ENCODE measurements at regions not wholly inside any gene's neighbourhood (a gene's known extent, or its start where the extent isn't known, plus 50 kb on each side); places are given as distances from the start of the nearest gene placed in this dataset.
"Not testable (repeated sequence)": the region's sequence is repeated elsewhere in the genome, so short reads cannot be mapped to it uniquely, and the experiment has no call there.

DNA sequence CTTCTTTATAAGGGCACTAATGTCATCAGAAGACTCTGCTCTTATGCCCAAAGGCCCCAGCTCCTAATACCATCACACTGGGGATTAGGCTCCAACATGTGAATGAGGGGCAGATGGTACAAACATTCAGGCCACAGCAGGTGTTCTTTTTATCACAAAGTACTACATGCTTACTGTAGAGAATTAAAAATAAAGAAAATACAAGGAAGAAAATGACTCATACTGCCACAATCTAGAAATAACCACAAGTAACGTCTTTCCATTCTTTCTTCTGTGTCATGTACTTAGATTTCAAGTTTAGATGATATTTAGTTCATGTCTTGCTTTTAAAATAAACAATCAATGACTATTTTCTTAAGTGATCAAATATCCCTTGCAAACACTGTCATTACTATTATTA is 100.3 kb upstream of the NEDD4L start:
- TF ChIP-seq, protein P1, sequence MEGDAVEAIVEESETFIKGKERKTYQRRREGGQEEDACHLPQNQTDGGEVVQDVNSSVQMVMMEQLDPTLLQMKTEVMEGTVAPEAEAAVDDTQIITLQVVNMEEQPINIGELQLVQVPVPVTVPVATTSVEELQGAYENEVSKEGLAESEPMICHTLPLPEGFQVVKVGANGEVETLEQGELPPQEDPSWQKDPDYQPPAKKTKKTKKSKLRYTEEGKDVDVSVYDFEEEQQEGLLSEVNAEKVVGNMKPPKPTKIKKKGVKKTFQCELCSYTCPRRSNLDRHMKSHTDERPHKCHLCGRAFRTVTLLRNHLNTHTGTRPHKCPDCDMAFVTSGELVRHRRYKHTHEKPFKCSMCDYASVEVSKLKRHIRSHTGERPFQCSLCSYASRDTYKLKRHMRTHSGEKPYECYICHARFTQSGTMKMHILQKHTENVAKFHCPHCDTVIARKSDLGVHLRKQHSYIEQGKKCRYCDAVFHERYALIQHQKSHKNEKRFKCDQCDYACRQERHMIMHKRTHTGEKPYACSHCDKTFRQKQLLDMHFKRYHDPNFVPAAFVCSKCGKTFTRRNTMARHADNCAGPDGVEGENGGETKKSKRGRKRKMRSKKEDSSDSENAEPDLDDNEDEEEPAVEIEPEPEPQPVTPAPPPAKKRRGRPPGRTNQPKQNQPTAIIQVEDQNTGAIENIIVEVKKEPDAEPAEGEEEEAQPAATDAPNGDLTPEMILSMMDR (IDR thresholded peaks at IDR 0.05): no peak
- no peak for TF ChIP-seq ZFX (IDR thresholded peaks at IDR 0.05; ENCODE audit: borderline replicate concordance)
- H3K27ac ChIP-seq: no peak overlapping the region

DNA sequence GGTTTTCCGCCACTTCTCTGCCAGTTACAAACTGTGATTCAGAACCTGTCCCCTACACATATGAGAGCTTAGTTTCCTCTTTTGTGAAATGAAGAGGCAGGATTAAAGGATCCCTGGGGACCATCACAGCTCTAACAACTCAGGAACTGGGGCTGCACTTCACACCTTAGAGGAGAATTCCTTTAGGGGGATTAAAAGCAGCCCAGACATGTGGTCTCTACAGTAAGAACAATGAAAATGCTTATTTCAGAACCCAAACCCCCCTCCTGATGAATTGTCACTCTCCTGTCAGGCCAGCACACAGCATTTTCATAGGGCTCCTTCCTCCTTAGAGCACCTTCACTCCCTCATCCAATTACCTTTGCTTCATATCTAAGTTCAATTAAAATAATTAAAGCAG is 101.5 kb upstream of the NEDD4L start:
- no peak for TF ChIP-seq ZFX (IDR thresholded peaks at IDR 0.05; ENCODE audit: borderline replicate concordance)
- TF ChIP-seq, protein P1 (IDR thresholded peaks at IDR 0.05): no peak
- H3K27ac ChIP-seq: no peak overlapping the region

DNA sequence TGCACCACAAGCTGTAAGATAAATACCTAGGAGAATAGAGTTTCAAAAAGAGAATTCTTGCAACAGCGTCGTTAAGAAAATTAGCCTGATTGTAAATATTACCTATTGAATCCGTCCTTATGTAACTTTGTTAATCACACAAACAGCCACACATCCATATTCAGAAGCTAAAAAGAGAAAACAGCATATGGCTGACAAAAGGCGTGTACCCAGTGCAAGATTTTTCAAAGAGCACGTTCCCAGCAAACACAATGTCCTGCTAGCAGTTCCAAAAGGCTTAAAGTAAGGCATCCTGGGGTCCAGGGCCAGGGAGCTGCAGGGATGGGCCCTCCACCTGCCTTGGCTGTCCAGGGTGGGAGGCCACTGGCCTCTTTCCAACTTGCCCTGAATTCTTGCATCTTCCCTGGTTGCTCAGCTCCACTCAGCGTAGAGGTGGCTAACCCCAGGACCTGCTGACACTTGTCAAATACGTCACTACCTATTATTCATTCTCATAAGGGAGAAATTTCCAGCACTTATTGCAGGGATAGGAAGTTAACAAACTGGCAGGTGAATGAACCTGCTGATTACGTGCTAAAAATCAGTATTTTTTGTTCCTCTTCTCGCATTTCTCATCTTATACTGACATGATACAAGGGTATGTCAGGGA is 102.1 kb upstream of the NEDD4L start:
- H3K27ac ChIP-seq: no peak overlapping the region
- TF ChIP-seq, protein P1 (IDR thresholded peaks at IDR 0.05): no peak
- TF ChIP-seq ZFX (IDR thresholded peaks at IDR 0.05; ENCODE audit: borderline replicate concordance): no peak

GRCh38 chr18:57940166-57940660 is 103.8 kb upstream of the NEDD4L start:
- TF ChIP-seq, protein P1 (IDR thresholded peaks at IDR 0.05): no peak
- no peak for TF ChIP-seq ZFX (IDR thresholded peaks at IDR 0.05; ENCODE audit: borderline replicate concordance)
- H3K27ac ChIP-seq: no peak overlapping the region

DNA sequence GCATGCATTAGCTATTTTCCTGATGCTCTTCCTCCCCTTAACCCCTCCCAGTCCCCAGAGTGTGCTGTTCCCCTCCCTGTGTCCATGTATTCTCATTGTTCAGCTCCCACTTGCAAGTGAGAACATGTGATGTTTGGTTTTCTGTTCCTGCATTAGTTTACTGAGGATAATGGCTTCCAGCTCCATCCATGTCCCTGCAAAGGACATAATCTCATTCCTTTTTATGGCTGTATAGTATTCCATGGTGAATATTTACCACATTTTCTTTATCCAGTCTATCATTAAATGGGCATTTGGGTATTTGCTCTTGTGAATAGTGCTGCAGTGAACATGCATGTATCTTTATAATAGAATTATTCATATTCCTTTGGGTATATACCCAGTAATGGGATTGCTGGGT is 109.7 kb upstream of the NEDD4L start:
- H3K27ac ChIP-seq: not testable (repeated sequence)

GRCh38 chr18:57931038-57931437 is 113.0 kb upstream of the NEDD4L start:
- no peak overlapping the region for H3K27ac ChIP-seq
- TF ChIP-seq, protein P1 (IDR thresholded peaks at IDR 0.05): no peak
- TF ChIP-seq ZFX (IDR thresholded peaks at IDR 0.05; ENCODE audit: borderline replicate concordance): no peak

DNA sequence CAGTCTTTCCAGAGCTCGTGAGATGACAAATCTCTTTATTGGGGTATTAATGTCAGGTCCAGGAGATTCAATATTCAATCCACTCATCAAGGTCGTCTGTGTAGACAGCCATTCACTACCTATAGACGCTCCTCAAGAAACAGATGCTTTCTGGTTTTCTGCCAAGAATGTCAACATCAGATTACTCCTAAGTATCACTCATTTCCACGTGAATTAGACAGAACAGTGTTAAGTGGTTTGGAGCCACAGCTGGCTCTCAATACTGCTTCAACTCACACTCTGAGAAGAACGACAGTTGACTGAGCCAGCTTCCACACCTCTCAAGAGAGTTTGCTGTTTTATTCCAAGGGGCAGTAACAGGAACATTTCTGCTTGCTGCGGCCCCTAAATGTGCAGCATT is 113.5 kb upstream of the NEDD4L start:
- H3K27ac ChIP-seq: no peak overlapping the region
- no peak for TF ChIP-seq ZFX (IDR thresholded peaks at IDR 0.05; ENCODE audit: borderline replicate concordance)
- TF ChIP-seq, protein P1 (IDR thresholded peaks at IDR 0.05): no peak

GRCh38 chr18:57929922-57930321 is 114.1 kb upstream of the NEDD4L start:
- TF ChIP-seq, protein P1 (IDR thresholded peaks at IDR 0.05): no peak
- no peak for TF ChIP-seq ZFX (IDR thresholded peaks at IDR 0.05; ENCODE audit: borderline replicate concordance)
- H3K27ac ChIP-seq: no peak overlapping the region

Measured in 22Rv1 (cell line).